ENCODE measurements at regions not wholly inside any gene's neighbourhood (a gene's known extent, or its start where the extent isn't known, plus 50 kb on each side); places are given as distances from the start of the nearest gene placed in this dataset.

GRCh38 chr2:30314981-30315380 is 83.6 kb downstream of the LBH start:
- H3K9me3 ChIP-seq (replicated peaks in 1 of 2; ENCODE audit: control insufficient read depth in 1 of 2, insufficient read depth in 1 of 2, low read length in 2 of 2) = no peaks in the 10 kb centered on the region
- Mint-ChIP-seq H3K4me1 (no peaks in the 10 kb centered on the region), H3K27me3 (ENCODE audit: low read depth in 3 of 3) (peaks cover 2 to 9% (median 8%) of the 10 kb centered on the region in 3 donors), H3K4me3 (no peak overlapping the region), H3K36me3 (no peaks in the 10 kb centered on the region), H3K27ac (peak overlapping the region in 1 of 7 donors; percentile 30), H3K9me3 (peaks cover 0 to 6% (median 1%) of the 10 kb centered on the region in 7 donors)
- no peak overlapping the region for H3K4me2 ChIP-seq (replicated peaks; ENCODE audit: extremely low read depth, low read length, poor library complexity, severe bottlenecking)
- intact Hi-C loops (cut with micrococcal nuclease) = no loop called here
- no peak overlapping the region for H3K27ac ChIP-seq (ENCODE audit: low read depth in 1 of 2, low read length in 2 of 2)
- H4K20me1 ChIP-seq (ENCODE audit: insufficient read depth, low read length) = no peaks in the 10 kb centered on the region
- H3K9ac ChIP-seq (ENCODE audit: insufficient read depth, low read length, poor library complexity, severe bottlenecking) = no peak overlapping the region
- TF ChIP-seq CTCF (IDR thresholded peaks at IDR 0.05) = no peak
- no peak for DNase-seq
- WGBS (ENCODE audit: insufficient coverage) = 100% methylated on average over 1 of the region's 3 CpGs
- no peak overlapping the region for H3K4me3 ChIP-seq (replicated peaks in 1 of 3; ENCODE audit: low read depth in 2 of 3, low read length in 3 of 3)
- no peaks in the 10 kb centered on the region for H3K36me3 ChIP-seq (replicated peaks in 1 of 2; ENCODE audit: control insufficient read depth in 1 of 2, insufficient read depth in 2 of 2, low read length in 2 of 2)
- no peaks in the 10 kb centered on the region for H3K79me2 ChIP-seq (ENCODE audit: insufficient read depth, low read length)
- H3K27me3 ChIP-seq (ENCODE audit: control insufficient read depth in 2 of 2, insufficient read depth in 2 of 2, low read length in 2 of 2) = no peaks in the 10 kb centered on the region
- no peaks in the 10 kb centered on the region for H3K4me1 ChIP-seq (ENCODE audit: control insufficient read depth in 1 of 2, insufficient read depth in 2 of 2, low read length in 2 of 2)
- H2AFZ ChIP-seq (ENCODE audit: insufficient read depth, low read depth, low read length, poor library complexity, severe bottlenecking) = no peak overlapping the region

GRCh38 chr2:30315391-30316063 is 84.2 kb downstream of the LBH start:
- WGBS (ENCODE audit: insufficient coverage) = 91% methylated on average over 1 of the region's 3 CpGs
- H3K4me3 ChIP-seq (replicated peaks in 1 of 3; ENCODE audit: low read depth in 2 of 3, low read length in 3 of 3) = no peak overlapping the region
- H3K27me3 Mint-ChIP-seq (ENCODE audit: low read depth in 3 of 3) = peaks cover 3 to 8% (median 8%) of the 10 kb centered on the region in 3 donors
- no peaks in the 10 kb centered on the region for H3K79me2 ChIP-seq (ENCODE audit: insufficient read depth, low read length)
- H3K4me3 Mint-ChIP-seq = no peak overlapping the region
- H3K4me1 Mint-ChIP-seq = no peaks in the 10 kb centered on the region
- H3K9me3 ChIP-seq (replicated peaks in 1 of 2; ENCODE audit: control insufficient read depth in 1 of 2, insufficient read depth in 1 of 2, low read length in 2 of 2) = no peaks in the 10 kb centered on the region
- no peak overlapping the region for H3K4me2 ChIP-seq (replicated peaks; ENCODE audit: extremely low read depth, low read length, poor library complexity, severe bottlenecking)
- intact Hi-C loops (cut with micrococcal nuclease) = no loop called here
- no peak overlapping the region for H3K27ac ChIP-seq (ENCODE audit: low read depth in 1 of 2, low read length in 2 of 2)
- no peak overlapping the region for H2AFZ ChIP-seq (ENCODE audit: insufficient read depth, low read depth, low read length, poor library complexity, severe bottlenecking)
- H3K27ac Mint-ChIP-seq = no peak overlapping the region
- no peaks in the 10 kb centered on the region for H4K20me1 ChIP-seq (ENCODE audit: insufficient read depth, low read length)
- H3K36me3 Mint-ChIP-seq = no peaks in the 10 kb centered on the region
- no peak for DNase-seq
- H3K4me1 ChIP-seq (ENCODE audit: control insufficient read depth in 1 of 2, insufficient read depth in 2 of 2, low read length in 2 of 2) = no peaks in the 10 kb centered on the region
- TF ChIP-seq CTCF (IDR thresholded peaks at IDR 0.05) = no peak
- H3K9me3 Mint-ChIP-seq = peaks cover 0 to 6% (median 1%) of the 10 kb centered on the region in 7 donors
- H3K27me3 ChIP-seq (ENCODE audit: control insufficient read depth in 2 of 2, insufficient read depth in 2 of 2, low read length in 2 of 2) = no peaks in the 10 kb centered on the region
- H3K36me3 ChIP-seq (replicated peaks in 1 of 2; ENCODE audit: control insufficient read depth in 1 of 2, insufficient read depth in 2 of 2, low read length in 2 of 2) = no peaks in the 10 kb centered on the region
- H3K9ac ChIP-seq (ENCODE audit: insufficient read depth, low read length, poor library complexity, severe bottlenecking) = no peak overlapping the region

All from CD14-positive monocyte (primary cell).